GM18873 (cell line): ENCODE measurements at regions not wholly inside any gene's neighbourhood (a gene's known extent, or its start where the extent isn't known, plus 50 kb on each side); places are given as distances from the start of the nearest gene placed in this dataset.
"Not testable (repeated sequence)": the region's sequence is repeated elsewhere in the genome, so short reads cannot be mapped to it uniquely, and the experiment has no call there.

Experiments
- ATAC-seq: cut with Tn5 transposase; IDR thresholded peaks from one replicate; pipeline ENCODE4 v1.9.1; 2021; ENCODE audit warnings: mild to moderate bottlenecking, moderate library complexity, moderate number of reproducible peaks; ENCODE audit not compliant: unreplicated experiment, low FRiP score

GRCh38 chr16:17566656-17567450 lies 96.1 kb upstream of the XYLT1 start:
- ATAC-seq: no peak

GRCh38 chr16:17566075-17566474 lies 95.3 kb upstream of the XYLT1 start:
- ATAC-seq: no peak

GRCh38 chr16:17565605-17566004 lies 94.8 kb upstream of the XYLT1 start:
- no peak for ATAC-seq

GRCh38 chr16:17564856-17565255 lies 94.1 kb upstream of the XYLT1 start:
- no peak for ATAC-seq

- ATAC-seq: no peak
Measured at GRCh38 chr16:17563323-17564091, 92.7 kb upstream of the XYLT1 start.

- ATAC-seq: no peak
Measured at GRCh38 chr16:17561056-17561455, 90.3 kb upstream of the XYLT1 start.

GRCh38 chr16:17560548-17560947 lies 89.8 kb upstream of the XYLT1 start:
- no peak for ATAC-seq

- no peak for ATAC-seq
Measured at GRCh38 chr16:17559394-17559793, 88.6 kb upstream of the XYLT1 start.

GRCh38 chr16:17557949-17558348 lies 87.2 kb upstream of the XYLT1 start:
- ATAC-seq: no peak

GRCh38 chr16:17557480-17557879 lies 86.7 kb upstream of the XYLT1 start:
- ATAC-seq: no peak

- ATAC-seq: no peak
Measured at GRCh38 chr16:17556276-17557052, 85.7 kb upstream of the XYLT1 start.

- ATAC-seq: no peak
Measured at GRCh38 chr16:17555176-17555575, 84.4 kb upstream of the XYLT1 start.

GRCh38 chr16:17552351-17552750 lies 81.6 kb upstream of the XYLT1 start:
- no peak for ATAC-seq

GRCh38 chr16:17551682-17552081 lies 80.9 kb upstream of the XYLT1 start:
- ATAC-seq: not testable (repeated sequence)

- ATAC-seq: no peak
Measured at GRCh38 chr16:17548825-17549224, 78.1 kb upstream of the XYLT1 start.

- ATAC-seq: no peak
Measured at GRCh38 chr16:17544785-17545184, 74.0 kb upstream of the XYLT1 start.

GRCh38 chr16:17544304-17544703 lies 73.5 kb upstream of the XYLT1 start:
- no peak for ATAC-seq

GRCh38 chr16:17543073-17543472 lies 72.3 kb upstream of the XYLT1 start:
- no peak for ATAC-seq

GRCh38 chr16:17541324-17541723 lies 70.6 kb upstream of the XYLT1 start:
- no peak for ATAC-seq

- no peak for ATAC-seq
Measured at GRCh38 chr16:17538927-17539326, 68.2 kb upstream of the XYLT1 start.
